Stomach (tissue), 8 donors: ENCODE measurements at regions not wholly inside any gene's neighbourhood (a gene's known extent, or its start where the extent isn't known, plus 50 kb on each side); places are given as distances from the start of the nearest gene placed in this dataset.
A peak's percentile ranks its signal among the peaks of the same experiment; 100 is the strongest.

Experiments
- DNase-seq, 2 donors: peaks; one replicate each; pipeline versions ENCODE4 v3.0.0 to v3.0.0-alpha.2; 2013 to 2019
- H3K27ac ChIP-seq, 5 donors: fragments of 200-600 bp in 4 of 5; sonication (generic) in 4 of 5; one replicate each; pipeline ENCODE4 v1.5.1; 2013 to 2019; ENCODE audit warnings: mild to moderate bottlenecking in 1 of 5, moderate library complexity in 1 of 5
- H3K27me3 ChIP-seq, 3 donors: fragments of 200-600 bp; sonication (generic); one replicate each; pipeline ENCODE4 v1.5.1; 2017 to 2019; ENCODE audit warnings: mixed run types in 1 of 3
- H3K36me3 ChIP-seq, 4 donors: fragments of 200-600 bp; sonication (generic); 1 replicate in 3 of 4; 2 replicates in 1 of 4; pipeline ENCODE4 v1.5.1; 2016 to 2019
- H3K4me1 ChIP-seq, 4 donors: fragments of 200-600 bp; sonication (generic); one replicate each; pipeline ENCODE4 v1.5.1; 2016 to 2019
- H3K4me3 ChIP-seq, 4 donors: fragments of 200-600 bp; sonication (generic) in 3 of 4; one replicate each; pipeline ENCODE4 v1.5.1; 2016 to 2019; ENCODE audit warnings: mild to moderate bottlenecking in 1 of 4
- H3K9me3 ChIP-seq, 4 donors: fragments of 200-600 bp; sonication (generic); one replicate each; pipeline ENCODE4 v1.5.1; 2016 to 2019
- CTCF ChIP-seq, 7 experiments: fragments of 450-650 bp in 4 of 7; fragments of 200-600 bp in 3 of 7; sonication (generic) in 3 of 7; IDR thresholded peaks; one replicate each; pipeline ENCODE4 v1.5.1; 2016 to 2019; ENCODE audit warnings: antibody characterized with exemption in 7 of 7, control low read depth in 2 of 7, mild to moderate bottlenecking in 1 of 7
- EP300 ChIP-seq: sonication (generic); formaldehyde crosslinking; IDR thresholded peaks from one replicate; pipeline ENCODE4 v1.6.1; 2017; ENCODE audit warnings: antibody characterized with exemption
- POLR2A ChIP-seq, 4 donors: fragments of 450-650 bp; IDR thresholded peaks; one replicate each; pipeline ENCODE4 v1.6.1; 2016; ENCODE audit warnings: antibody characterized with exemption in 4 of 4, control low read depth in 2 of 4, mild to moderate bottlenecking in 1 of 4, moderate library complexity in 1 of 4
- POLR2AphosphoS5 ChIP-seq, 3 donors: sonication (generic); formaldehyde crosslinking; IDR thresholded peaks; one replicate each; pipeline ENCODE4 v1.6.1; 2016; ENCODE audit warnings: antibody characterized with exemption in 3 of 3
- WGBS, 5 donors: extraction: QIAGEN DNeasy Blood & Tissue Kit in 3 of 5; methylation state at CpG; one replicate each; pipeline versions ENCODE4 v1.1.5 to v1.1.7; 2013 to 2018; 5-methylcytosine and 5-hydroxymethylcytosine counted together
- intact Hi-C: fragments of 100-400 bp; cut with DNase I; formaldehyde crosslinking; loops from one replicate; pipeline ENCODE4 v1.15.1; 2023; ENCODE audit warnings: low total_unique reads
- donor health status: healthy with polysubstance abuse.
- donor health status: Bipolar disorder and iron deficiency.
- donor health status: healthy.

GRCh38 chr10:131474416-131474815 lies 162.9 kb upstream of the TCERG1L start:
- intact Hi-C loops = no loop called here
- peaks cover 0 to 45% (median 0%) of the 10 kb centered on the region in 3 donors for H3K27me3 ChIP-seq
- no peaks in the 10 kb centered on the region for H3K9me3 ChIP-seq
- DNase-seq = no peak
- no peaks in the 10 kb centered on the region for H3K36me3 ChIP-seq
- no peak overlapping the region for H3K4me3 ChIP-seq
- WGBS, 5 donors = 67 to 75% (median 69%) methylated on average over 6 of the region's 6 CpGs
- peaks cover 0 to 4% (median 0%) of the 10 kb centered on the region in 4 donors for H3K4me1 ChIP-seq
- no peak overlapping the region for H3K27ac ChIP-seq
- TF ChIP-seq EP300 (no peak), CTCF (IDR thresholded peaks at IDR 0.05) (no peak), POLR2AphosphoS5 (IDR thresholded peaks at IDR 0.05) (no peak), POLR2A (IDR thresholded peaks at IDR 0.05) (no peak)

- Histone ChIP-seq H3K27ac (no peak overlapping the region), H3K9me3 (no peaks in the 10 kb centered on the region), H3K4me3 (no peak overlapping the region), H3K27me3 (peaks cover 0 to 48% (median 0%) of the 10 kb centered on the region in 3 donors), H3K4me1 (peaks cover 0 to 4% (median 0%) of the 10 kb centered on the region in 4 donors), H3K36me3 (no peaks in the 10 kb centered on the region)
- DNase-seq = no peak
- WGBS, 5 donors = 85 to 95% (median 90%) methylated on average over 2 to 11 of the region's 11 CpGs
- TF ChIP-seq CTCF (IDR thresholded peaks at IDR 0.05) (no peak), POLR2AphosphoS5 (IDR thresholded peaks at IDR 0.05) (no peak), POLR2A (IDR thresholded peaks at IDR 0.05) (no peak), EP300 (no peak)
- intact Hi-C loops = no loop called here
Observed at GRCh38 chr10:131475043-131475442, 163.5 kb upstream of the TCERG1L start.

- peaks cover 0 to 45% (median 0%) of the 10 kb centered on the region in 3 donors for H3K27me3 ChIP-seq
- no peak for DNase-seq
- H3K36me3 ChIP-seq = no peaks in the 10 kb centered on the region
- intact Hi-C loops = no loop called here
- H3K9me3 ChIP-seq = no peaks in the 10 kb centered on the region
- H3K4me1 ChIP-seq = peaks cover 0 to 4% (median 0%) of the 10 kb centered on the region in 4 donors
- WGBS, 5 donors = 85 to 87% (median 86%) methylated on average over 13 to 16 of the region's 16 CpGs
- H3K4me3 ChIP-seq = no peak overlapping the region
- TF ChIP-seq CTCF (IDR thresholded peaks at IDR 0.05) (no peak), EP300 (no peak), POLR2A (IDR thresholded peaks at IDR 0.05) (no peak), POLR2AphosphoS5 (IDR thresholded peaks at IDR 0.05) (no peak)
- H3K27ac ChIP-seq = no peak overlapping the region
Observed at GRCh38 chr10:131475803-131476202, 164.3 kb upstream of the TCERG1L start.

GRCh38 chr10:131477457-131478121 lies 166.1 kb upstream of the TCERG1L start:
- peaks cover 0 to 41% (median 0%) of the 10 kb centered on the region in 3 donors for H3K27me3 ChIP-seq
- intact Hi-C loops = no loop called here
- DNase-seq = peak in 1 of 2 donors; percentile 29
- no peaks in the 10 kb centered on the region for H3K9me3 ChIP-seq
- 27 to 34% (median 30%) methylated on average over 15 of the region's 15 CpGs for WGBS, 5 donors
- H3K36me3 ChIP-seq = no peaks in the 10 kb centered on the region
- peaks cover 0 to 4% (median 0%) of the 10 kb centered on the region in 4 donors for H3K4me1 ChIP-seq
- TF ChIP-seq EP300 = no peak
- TF ChIP-seq POLR2AphosphoS5 (IDR thresholded peaks at IDR 0.05) = no peak
- no peak for TF ChIP-seq POLR2A (IDR thresholded peaks at IDR 0.05)
- no peak for TF ChIP-seq CTCF (IDR thresholded peaks at IDR 0.05)
- no peak overlapping the region for H3K27ac ChIP-seq
- H3K4me3 ChIP-seq = no peak overlapping the region
